ENCODE measurements at regions not wholly inside any gene's neighbourhood (a gene's known extent, or its start where the extent isn't known, plus 50 kb on each side); places are given as distances from the start of the nearest gene placed in this dataset.
A peak's percentile ranks its signal among the peaks of the same experiment; 100 is the strongest.
"Not testable (repeated sequence)": the region's sequence is repeated elsewhere in the genome, so short reads cannot be mapped to it uniquely, and the experiment has no call there.

DNA sequence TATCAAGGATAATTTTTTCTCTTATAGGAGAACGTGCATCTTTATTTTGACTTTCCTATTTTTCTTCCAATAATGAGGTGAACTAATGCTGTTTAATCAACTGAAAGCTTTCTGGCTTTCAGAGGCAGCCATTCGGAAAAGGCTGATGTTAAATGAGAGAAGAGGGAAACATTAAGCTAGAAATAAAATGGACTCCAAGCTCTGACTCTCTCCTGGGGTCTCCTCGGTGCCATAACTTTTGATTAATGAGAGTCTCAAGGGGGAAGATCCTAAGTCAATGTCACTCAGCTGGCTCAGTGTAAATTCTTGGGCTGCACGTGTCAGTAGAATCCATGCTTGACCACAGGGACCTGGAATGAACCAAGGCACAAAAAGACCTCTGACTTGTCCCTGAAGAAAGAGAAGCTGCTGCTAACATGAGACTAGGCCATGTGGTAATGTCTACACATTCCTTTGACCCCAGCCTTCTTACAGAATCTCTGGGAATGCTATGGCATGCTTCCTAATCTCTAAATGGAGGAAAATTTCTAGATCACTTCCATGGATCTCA lies 152.2 kb upstream of the RFC3 start:
- no peak overlapping the region for H3K27ac ChIP-seq
- TF ChIP-seq, protein P1, sequence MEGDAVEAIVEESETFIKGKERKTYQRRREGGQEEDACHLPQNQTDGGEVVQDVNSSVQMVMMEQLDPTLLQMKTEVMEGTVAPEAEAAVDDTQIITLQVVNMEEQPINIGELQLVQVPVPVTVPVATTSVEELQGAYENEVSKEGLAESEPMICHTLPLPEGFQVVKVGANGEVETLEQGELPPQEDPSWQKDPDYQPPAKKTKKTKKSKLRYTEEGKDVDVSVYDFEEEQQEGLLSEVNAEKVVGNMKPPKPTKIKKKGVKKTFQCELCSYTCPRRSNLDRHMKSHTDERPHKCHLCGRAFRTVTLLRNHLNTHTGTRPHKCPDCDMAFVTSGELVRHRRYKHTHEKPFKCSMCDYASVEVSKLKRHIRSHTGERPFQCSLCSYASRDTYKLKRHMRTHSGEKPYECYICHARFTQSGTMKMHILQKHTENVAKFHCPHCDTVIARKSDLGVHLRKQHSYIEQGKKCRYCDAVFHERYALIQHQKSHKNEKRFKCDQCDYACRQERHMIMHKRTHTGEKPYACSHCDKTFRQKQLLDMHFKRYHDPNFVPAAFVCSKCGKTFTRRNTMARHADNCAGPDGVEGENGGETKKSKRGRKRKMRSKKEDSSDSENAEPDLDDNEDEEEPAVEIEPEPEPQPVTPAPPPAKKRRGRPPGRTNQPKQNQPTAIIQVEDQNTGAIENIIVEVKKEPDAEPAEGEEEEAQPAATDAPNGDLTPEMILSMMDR (conservative IDR thresholded peaks at IDR 0.05): no peak

DNA sequence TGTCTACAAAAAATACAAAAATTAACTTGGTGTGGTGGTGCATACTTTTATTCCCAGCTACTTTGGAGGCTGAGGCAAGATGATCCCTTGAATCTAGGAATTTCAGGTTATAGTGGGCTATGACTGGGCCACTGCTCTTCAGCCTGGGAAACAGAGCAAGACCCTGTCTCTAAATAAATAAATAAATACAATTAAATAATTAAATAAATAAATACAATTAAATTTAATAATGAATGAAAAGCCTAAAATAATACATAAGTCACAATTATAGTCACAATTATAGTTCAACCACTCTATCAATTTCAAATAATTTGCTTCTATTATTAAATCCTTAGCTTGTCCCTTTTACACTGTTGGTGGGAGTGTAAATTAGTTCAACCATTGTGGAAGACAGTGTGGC lies 146.4 kb upstream of the RFC3 start:
- H3K27ac ChIP-seq: no peak overlapping the region
- TF ChIP-seq, protein P1 (conservative IDR thresholded peaks at IDR 0.05): no peak

DNA sequence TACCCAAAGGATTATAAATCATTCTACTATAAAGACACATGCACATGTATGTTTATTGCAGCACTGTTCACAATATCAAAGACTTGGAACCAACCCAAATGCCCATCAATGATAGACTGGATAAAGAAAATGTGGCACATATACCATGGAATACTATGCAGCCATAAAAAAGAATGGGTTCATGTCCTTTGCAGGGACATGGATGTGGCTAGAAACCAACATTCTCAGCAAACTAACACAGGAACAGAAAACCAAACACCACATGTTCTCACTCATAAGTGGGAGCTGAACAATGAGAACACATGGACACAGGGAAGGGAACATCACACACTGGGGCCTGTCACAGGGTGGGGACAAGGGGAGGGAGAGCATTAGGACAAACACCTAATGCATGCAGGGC lies 145.9 kb upstream of the RFC3 start:
- not testable (repeated sequence) for H3K27ac ChIP-seq

DNA sequence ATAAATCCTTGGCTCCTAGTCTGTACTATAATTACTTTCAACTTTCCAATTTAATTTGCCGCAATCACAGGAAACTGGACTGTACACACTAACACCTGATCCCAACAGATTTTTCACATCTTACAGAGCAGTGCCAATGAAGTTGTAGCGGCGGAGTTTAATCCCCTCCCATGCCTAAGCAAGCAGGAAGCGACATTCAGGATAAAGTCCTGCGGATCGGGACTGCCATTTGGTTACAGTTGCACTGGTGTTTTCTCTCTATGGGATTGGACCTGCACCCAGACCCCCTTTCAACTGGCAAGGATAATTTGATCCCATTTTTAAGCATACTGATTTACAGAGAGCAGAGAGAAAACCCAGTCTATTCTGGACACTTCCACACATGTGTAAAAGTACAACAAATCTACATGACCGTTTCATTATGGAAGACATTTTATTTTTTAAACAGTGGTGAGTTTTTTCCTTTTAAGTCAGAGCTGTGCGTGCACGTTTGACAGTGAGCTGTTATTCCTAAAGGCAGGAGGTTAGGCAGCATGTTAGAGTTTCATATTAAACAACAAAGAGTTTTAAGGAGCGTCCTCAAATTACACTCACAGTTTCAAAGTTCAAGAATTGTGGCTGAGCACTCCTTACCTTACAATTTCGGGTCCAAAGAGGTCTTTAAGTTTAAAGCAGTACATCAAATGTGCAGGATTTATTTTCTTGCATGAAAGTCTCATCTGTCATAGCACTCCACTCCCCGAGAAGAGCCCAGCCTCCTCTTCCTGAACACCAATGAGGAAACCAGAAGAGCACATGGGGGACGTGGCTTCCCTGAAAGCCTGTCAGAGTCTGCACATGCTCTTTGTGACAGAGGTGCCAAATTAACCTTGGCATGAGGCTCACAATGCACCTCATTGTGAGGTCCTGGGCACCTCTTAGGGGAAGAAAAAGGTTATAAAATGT lies 141.6 kb upstream of the RFC3 start:
- peak overlapping the region; percentile 78 for H3K27ac ChIP-seq
- TF ChIP-seq, protein P1 (conservative IDR thresholded peaks at IDR 0.05): no peak

DNA sequence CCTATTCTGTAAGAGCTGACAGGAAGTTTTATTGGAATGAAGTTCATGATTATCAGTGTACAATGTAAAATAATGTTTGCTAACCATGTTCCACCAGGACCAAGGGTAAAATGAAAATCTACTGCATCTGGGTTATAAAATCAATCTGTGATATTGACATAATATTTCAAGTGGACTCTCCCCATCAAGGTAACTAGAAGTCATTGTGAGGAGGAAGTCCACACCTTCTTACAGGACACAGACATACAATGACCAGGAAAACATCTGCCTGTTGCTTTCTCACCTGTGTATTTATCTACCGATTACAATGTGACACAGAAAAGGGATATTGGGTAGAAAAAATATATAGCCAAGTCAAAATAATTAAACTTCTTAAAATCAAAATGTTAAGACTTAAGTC lies 140.7 kb upstream of the RFC3 start:
- peak overlapping the region; percentile 78 for H3K27ac ChIP-seq
- TF ChIP-seq, protein P1 (conservative IDR thresholded peaks at IDR 0.05): no peak

DNA sequence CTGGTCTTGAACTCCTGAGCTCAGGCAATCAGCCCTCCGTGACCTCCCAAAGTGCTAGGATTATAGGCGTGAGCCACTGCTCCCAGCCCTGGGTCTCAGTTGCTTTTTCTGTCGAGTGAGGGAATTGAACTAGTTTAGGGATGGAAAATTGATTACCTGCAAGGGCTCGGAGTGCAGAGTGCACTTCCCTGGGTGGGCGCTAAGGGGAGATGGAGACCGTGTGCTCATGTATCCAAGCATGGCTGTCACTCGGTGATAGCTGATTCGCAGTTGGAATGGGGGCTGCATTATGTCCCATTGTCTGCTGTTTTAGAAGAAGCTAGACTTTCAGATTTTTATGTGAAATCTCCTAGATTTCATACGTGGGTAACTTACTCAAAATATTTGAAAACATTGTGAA lies 139.9 kb upstream of the RFC3 start:
- TF ChIP-seq, protein P1 (conservative IDR thresholded peaks at IDR 0.05): no peak
- H3K27ac ChIP-seq: peak overlapping the region; percentile 78

DNA sequence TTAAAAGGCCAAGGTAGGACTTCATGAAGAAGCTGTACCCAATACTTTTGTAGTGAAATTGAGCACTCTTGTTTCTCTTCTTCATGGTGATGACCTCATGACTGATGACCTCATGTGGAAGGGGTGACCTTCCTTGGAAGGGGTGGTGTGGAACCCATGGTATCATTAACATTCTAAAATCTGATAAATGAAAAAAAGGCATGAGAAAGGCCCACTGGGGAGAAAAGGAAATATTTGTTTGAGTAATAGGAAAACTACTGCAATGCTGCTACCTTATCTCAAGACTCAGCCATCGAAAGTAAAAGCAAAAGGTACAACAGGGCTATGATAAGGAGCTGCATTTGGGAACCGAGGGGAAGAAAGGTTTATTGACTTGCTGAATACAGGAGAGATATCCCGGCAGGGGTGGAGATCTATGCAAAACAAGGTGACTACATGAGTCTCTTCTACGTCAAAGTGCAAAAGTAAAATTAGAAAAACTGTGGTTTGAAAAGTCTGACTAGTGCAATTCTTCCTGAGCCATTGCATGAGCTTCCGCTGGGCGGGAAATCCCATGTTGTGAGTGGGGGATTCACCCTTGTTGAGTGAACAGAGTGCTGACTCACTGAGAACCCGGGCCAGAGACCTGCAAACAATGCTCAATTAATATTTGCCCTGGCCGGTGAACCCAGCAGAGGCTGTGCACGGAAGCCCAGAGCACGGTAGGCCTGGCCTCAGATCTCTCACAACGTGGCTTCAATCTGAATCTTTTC lies 138.9 kb upstream of the RFC3 start:
- TF ChIP-seq, protein P1 (conservative IDR thresholded peaks at IDR 0.05): no peak
- 0 out of 2 replicates have a peak overlapping the region, but pooled peaks have one; percentile 78 for H3K27ac ChIP-seq

Measured in VCaP (cell line).